ENCODE measurements at regions not wholly inside any gene's neighbourhood (a gene's known extent, or its start where the extent isn't known, plus 50 kb on each side); places are given as distances from the start of the nearest gene placed in this dataset.

GRCh38 chr2:221161186-221161585 is 410.9 kb downstream of the EPHA4 start:
- DNase-seq (ENCODE audit: low read depth): no peak

DNA sequence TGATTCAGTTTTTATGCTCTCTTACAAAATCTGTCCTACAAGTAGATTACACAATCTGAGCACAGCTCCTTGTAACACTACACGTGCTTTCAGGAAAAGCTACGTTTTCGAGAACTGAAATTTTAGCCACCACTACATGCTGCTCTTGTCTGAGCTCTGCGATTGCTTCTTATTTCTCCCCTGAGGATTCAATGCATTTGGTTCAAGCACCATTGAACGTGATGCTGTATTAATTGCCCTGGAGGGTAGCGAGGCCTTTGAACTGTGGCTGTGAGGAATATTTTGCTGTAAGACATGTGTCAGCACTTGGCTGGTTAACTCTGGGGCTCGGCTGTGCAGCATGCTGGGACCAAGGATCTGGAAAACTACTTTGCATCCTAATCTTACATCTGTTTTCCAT is 405.8 kb downstream of the EPHA4 start:
- no peak for DNase-seq (ENCODE audit: low read depth)

- no peak for DNase-seq (ENCODE audit: low read depth)
Observed at GRCh38 chr2:221167561-221167960, 404.5 kb downstream of the EPHA4 start.

DNA sequence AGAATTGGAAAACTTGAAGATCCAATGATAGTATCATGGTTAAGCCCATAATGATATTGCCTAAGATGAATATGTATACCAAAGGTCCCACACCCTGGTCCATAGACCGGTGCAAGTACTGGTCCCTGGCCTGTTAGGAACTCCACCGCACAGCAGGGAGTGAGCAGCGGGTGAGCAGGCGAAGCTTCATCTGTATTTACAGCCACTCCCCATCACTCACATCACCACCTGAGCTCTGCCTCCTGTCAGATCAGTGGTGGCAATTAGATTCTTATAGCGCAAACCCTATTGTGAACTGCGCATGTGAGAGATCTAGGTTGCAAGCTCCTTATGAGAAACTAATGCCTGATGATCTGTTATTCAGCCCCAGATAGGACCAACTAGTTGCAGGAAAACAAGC is 402.4 kb downstream of the EPHA4 start:
- DNase-seq (ENCODE audit: low read depth): no peak

DNA sequence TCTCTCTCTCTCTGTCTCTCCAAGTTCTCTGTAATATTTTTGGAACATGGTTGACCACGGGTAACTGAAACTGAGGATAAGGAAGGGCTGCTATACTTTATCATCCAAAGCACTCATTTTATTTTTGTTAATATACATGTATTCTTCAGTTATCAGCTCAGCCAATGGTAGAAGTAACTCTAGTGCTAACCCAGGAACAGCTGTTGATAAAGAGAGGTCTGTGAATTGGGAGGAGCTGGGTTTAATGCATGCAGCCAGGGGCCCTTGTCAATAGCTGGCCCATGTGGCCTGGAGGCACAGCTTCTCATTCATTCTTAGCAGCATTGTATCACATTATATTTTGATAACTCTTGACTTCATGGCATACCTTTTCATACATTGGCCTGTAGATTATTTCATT is 401.6 kb downstream of the EPHA4 start:
- no peak for DNase-seq (ENCODE audit: low read depth)

DNA sequence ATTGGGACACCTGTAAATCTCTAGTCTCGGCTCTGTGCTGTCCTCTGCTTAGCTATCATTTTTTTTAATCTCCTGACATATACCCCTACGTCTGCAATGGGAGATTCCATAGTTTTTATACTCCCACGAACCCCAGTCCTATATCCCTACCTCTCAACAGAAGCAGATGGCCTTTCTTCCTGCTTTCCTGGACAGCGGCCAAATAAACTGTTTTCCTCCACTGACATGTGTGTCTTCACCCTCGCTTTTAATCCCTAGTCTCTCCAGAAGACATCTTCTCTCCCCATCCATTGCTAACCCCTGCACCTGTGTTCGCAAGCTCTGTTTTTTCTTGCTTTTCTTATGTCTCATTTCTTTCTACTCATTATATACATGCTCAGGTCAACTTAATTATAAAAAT is 395.4 kb downstream of the EPHA4 start:
- no peak for DNase-seq (ENCODE audit: low read depth)

- DNase-seq (ENCODE audit: low read depth): no peak
Observed at GRCh38 chr2:221178139-221178538, 394.0 kb downstream of the EPHA4 start.

DNA sequence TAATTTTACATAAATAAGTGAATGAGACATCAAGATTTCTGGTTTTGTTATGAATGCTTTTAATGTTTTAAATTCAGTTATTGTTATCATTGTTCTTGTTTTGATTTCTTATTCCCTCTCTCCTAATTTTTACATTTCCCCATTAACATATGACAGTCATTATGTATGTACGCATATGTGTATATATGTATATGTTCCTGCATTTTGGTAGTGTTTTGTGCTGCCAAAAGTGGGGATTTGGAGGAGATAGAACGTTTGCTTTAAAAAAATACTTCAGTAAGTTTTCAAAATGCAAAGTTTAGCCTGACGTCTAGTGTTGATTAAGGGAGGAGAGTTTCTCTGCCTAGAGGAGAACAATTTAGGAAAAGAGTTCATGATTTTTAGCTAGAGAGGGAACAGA is 385.2 kb downstream of the EPHA4 start:
- no peak for DNase-seq (ENCODE audit: low read depth)

DNA sequence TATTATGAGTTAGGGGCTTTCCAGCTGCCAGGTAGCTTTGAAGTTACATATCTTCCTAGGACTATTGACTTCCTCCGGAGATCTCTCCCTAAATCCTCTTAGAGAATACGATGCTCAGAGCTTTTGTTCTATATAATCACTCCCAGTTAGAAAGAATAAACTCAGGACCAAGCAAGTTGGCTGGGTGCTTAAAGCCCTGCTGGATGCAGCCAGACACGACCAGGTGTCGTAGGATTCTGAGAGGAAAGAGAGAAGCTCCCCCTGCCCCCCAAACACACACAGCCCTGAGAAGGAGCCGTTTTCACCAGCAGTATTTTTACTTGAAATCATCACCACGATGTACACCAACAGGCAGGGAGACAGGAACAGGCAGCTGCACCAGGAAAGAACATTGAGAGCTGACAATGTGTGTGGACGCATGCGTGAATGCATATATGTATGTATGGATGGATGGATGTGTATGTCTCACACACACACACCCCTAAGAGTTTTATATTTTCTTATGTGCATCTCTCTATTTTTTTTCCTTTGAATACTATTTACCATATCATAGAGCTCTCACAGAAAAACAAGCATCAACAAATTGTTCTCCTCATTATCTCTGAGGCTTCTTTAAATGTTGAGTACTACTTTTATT is 382.6 kb downstream of the EPHA4 start:
- no peak for DNase-seq (ENCODE audit: low read depth)

DNA sequence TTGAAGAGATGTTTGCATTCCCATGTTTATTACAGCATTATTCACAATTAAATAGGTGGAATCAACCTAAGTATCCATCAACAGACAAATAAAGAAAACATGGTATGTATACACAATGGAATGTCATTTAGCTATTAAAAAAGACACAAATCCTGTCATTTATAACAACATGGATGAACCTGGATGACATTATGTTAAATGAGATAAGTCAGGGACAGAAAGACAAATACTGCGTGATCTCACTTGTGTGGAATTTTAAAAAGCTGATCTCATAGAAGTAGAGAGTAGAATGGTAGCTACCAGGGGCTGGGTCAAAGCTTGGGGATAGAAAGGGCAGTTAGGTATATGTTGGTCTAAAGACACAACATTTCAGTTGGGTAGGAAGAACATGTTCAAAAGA is 376.3 kb downstream of the EPHA4 start:
- DNase-seq (ENCODE audit: low read depth): no peak

DNA sequence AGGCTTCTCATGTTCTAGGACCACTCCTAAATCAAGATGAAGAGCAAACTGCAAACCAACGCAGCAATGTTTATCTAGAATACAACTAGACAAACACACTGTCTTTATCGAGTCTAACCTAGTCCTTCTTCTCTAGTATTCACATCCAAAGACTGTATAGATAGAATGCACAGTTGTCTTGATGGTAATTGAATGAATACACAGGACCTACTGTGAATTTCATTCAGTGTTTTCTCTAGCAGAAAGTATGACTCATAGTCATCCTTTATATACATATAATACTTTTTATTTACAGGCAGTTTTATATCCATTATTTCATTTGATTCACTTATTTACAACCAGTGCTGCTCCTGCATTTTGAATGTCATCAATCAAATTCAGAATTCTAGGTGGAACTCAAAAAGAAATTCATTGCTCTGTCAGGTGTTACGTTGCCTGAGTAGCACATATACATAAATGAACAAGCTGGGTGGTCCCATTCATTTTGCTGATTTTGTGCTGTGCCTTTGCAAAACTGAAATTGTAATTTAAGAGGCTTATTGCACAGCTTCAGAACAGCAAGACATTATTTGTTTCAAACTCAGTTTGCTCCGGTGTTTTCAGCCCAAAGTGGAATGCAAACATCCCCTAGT is 374.8 kb downstream of the EPHA4 start:
- DNase-seq (ENCODE audit: low read depth): no peak

DNA sequence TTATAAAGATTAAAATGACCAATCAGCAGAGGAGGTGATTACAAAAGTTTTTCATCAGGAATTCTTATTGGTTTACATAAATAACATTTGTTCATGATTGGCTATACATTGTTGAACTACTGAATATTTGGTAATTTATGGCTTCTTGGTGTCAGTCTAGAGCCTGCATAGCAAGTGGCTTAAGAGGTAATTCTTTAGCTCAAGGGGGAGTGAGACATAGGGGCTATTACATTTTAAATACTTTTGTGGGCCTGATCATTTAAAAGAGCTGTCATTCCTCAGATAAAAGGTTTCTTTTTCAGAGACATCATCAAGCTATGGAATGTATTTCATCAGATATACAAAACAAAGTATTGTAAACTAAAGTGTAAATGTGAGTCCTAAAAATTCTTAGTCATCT is 373.8 kb downstream of the EPHA4 start:
- no peak for DNase-seq (ENCODE audit: low read depth)

GRCh38 chr2:221200184-221200839 is 371.8 kb downstream of the EPHA4 start:
- no peak for DNase-seq (ENCODE audit: low read depth)

DNA sequence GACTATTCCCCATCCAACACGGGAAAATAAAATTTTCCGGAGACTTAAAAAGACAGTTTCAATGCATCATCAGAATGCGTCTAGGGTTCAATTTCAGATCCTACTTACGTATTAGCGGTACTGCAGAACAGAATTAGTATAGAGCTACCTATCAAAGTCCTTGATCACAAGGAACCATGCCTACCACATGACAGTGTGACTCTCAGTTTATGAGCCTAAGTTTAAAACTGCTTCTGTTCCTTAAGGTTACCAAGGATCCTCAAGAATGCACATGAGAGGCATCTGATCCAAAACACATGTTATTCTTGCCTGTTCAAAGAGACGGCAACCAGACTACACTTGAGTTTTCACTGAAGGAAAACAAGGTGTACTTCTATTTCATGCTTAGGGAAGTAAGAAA is 369.7 kb downstream of the EPHA4 start:
- no peak for DNase-seq (ENCODE audit: low read depth)

- DNase-seq (ENCODE audit: low read depth): no peak
Observed at GRCh38 chr2:221203125-221203524, 369.0 kb downstream of the EPHA4 start.

- DNase-seq (ENCODE audit: low read depth): no peak
Observed at GRCh38 chr2:221203856-221204255, 368.2 kb downstream of the EPHA4 start.

- no peak for DNase-seq (ENCODE audit: low read depth)
Observed at GRCh38 chr2:221204699-221205098, 367.4 kb downstream of the EPHA4 start.

GRCh38 chr2:221205103-221205673 is 366.9 kb downstream of the EPHA4 start:
- DNase-seq (ENCODE audit: low read depth): no peak

GRCh38 chr2:221210686-221211085 is 361.4 kb downstream of the EPHA4 start:
- DNase-seq (ENCODE audit: low read depth): no peak

DNA sequence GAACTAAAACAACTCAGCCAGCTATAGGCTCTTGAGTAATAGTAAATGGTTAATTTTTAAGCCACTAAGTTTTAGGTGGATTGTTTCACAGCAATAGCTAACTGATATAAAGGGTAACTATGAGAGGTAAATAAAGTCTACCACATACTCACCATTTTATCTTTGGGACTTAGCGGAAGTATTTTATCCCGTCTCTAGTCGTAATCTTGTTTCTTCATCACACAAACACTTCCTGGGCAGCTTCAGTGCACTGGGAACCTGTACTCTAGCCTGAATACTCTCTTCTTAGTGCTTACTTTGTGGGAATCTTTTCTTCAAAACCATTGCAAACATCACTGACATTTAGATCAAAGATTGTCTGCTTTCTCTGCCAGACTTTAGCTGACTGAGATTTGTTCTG is 360.5 kb downstream of the EPHA4 start:
- DNase-seq (ENCODE audit: low read depth): no peak

DNA sequence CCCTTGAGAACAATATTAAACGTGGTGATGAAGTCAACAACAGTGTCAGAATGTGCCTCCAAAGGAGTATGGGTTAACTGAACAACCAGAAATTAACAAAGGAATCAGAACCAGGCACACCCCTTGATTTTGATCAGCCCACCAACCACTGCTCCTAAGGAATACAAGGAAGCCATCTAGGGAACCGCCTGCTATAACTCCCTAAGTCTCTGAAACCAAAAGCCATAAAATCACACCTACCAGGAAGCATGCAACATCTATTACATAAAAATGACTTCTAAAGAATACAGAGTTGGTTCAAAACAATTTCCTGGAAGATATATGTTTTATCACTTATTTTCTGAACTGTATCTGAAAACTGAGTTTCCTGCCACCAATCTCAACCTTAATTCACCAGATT is 360.0 kb downstream of the EPHA4 start:
- DNase-seq (ENCODE audit: low read depth): no peak

GRCh38 chr2:221215487-221215886 is 356.6 kb downstream of the EPHA4 start:
- no peak for DNase-seq (ENCODE audit: low read depth)

DNA sequence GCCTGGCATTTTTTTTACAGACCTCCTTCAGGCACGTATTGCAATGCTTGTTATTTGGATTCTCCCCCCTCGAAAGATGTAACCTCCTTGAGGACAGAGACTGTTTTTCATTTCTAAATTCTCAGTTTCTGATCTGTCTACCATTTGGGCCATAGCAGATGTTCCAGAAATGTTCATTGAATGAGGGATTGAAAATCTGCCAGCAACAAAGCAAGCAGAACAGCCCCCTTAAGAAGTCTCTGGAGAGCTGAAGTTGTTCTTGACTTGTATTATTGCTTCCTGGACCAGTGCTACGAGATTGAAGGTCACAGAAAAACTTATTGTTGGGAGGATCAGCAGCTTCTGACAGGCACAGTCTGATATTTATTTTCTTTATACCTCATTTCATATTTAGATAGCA is 355.5 kb downstream of the EPHA4 start:
- no peak for DNase-seq (ENCODE audit: low read depth)
